BE2C (cell line): ENCODE measurements at regions not wholly inside any gene's neighbourhood (a gene's known extent, or its start where the extent isn't known, plus 50 kb on each side); places are given as distances from the start of the nearest gene placed in this dataset.

Experiments
- DNase-seq: peaks from one replicate; pipeline ENCODE4 v3.0.0-alpha.2; 2020
- H3K27me3 ChIP-seq: fragments of 250-450 bp; sonication (Bioruptor Pico); 2 replicates; pipeline ENCODE4 v1.5.1; 2020; ENCODE audit warnings: mild to moderate bottlenecking
- H3K36me3 ChIP-seq: fragments of 250-450 bp; sonication (Bioruptor Pico); 2 replicates; pipeline ENCODE4 v1.5.1; 2020; ENCODE audit warnings: mild to moderate bottlenecking
- H3K4me1 ChIP-seq: fragments of 250-450 bp; sonication (Bioruptor Pico); 2 replicates; pipeline ENCODE4 v1.5.1; 2020
- H3K4me3 ChIP-seq: 2 replicates; pipeline ENCODE4 v1.5.1; 2011; ENCODE audit warnings: low read depth, low read length
- H3K9me3 ChIP-seq: fragments of 250-450 bp; sonication (Bioruptor Pico); 2 replicates; pipeline ENCODE4 v1.5.1; 2020
- TF ChIP-seq, protein P1 (sequence below): IDR thresholded peaks from 2 replicates; pipeline ENCODE4 v1.5.1; 2012; ENCODE audit warnings: mild to moderate bottlenecking, low read depth, low read length

DNA sequence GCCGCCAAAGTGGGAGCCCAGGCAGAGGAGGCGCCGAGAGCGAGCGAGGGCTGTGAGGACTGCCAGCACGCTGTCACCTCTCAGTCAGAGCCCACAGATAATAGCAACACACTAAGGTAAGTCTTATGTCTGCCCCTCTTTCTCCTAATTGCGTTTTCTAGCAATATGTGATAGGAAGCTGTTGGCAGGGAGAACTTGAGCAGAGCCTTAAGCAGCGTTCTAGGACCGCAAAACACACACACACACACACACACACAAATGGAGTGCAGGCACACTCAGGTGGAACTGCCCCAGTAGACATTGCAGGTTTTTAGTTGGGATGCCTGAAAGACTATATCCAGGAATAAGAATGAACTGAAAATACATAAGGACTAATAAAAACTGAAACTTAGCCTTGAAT lies 1188.5 kb downstream of the NXPH1 start:
- DNase-seq = no peak
- Histone ChIP-seq H3K4me3 (no peak overlapping the region), H3K9me3 (no peaks in the 10 kb centered on the region), H3K4me1 (no peaks in the 10 kb centered on the region), H3K36me3 (no peaks in the 10 kb centered on the region), H3K27me3 (no peaks in the 10 kb centered on the region)
- TF ChIP-seq, protein P1, sequence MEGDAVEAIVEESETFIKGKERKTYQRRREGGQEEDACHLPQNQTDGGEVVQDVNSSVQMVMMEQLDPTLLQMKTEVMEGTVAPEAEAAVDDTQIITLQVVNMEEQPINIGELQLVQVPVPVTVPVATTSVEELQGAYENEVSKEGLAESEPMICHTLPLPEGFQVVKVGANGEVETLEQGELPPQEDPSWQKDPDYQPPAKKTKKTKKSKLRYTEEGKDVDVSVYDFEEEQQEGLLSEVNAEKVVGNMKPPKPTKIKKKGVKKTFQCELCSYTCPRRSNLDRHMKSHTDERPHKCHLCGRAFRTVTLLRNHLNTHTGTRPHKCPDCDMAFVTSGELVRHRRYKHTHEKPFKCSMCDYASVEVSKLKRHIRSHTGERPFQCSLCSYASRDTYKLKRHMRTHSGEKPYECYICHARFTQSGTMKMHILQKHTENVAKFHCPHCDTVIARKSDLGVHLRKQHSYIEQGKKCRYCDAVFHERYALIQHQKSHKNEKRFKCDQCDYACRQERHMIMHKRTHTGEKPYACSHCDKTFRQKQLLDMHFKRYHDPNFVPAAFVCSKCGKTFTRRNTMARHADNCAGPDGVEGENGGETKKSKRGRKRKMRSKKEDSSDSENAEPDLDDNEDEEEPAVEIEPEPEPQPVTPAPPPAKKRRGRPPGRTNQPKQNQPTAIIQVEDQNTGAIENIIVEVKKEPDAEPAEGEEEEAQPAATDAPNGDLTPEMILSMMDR = no peak

DNA sequence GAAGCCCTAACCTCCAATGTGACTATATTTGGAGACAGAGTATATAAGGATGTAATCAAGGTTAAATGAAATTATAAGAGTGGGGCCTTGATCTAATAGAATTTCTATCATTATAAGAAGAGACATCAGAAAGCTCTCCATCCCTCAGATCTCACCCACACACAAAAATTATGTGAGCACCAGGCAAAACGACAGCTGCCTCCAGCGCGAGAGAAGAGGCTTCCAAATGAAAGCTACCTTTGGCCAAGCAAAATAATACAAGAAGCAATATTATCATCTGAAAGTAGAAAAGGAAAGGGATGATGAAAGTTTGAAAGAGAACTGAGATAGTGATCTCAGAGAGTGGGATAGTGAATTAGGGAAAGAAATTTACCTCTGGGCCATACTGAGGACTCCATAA lies 1192.5 kb downstream of the NXPH1 start:
- Histone ChIP-seq H3K4me3 (no peak overlapping the region), H3K9me3 (no peaks in the 10 kb centered on the region), H3K36me3 (no peaks in the 10 kb centered on the region), H3K27me3 (no peaks in the 10 kb centered on the region), H3K4me1 (no peaks in the 10 kb centered on the region)
- no peak for DNase-seq
- TF ChIP-seq, protein P1 = no peak

DNA sequence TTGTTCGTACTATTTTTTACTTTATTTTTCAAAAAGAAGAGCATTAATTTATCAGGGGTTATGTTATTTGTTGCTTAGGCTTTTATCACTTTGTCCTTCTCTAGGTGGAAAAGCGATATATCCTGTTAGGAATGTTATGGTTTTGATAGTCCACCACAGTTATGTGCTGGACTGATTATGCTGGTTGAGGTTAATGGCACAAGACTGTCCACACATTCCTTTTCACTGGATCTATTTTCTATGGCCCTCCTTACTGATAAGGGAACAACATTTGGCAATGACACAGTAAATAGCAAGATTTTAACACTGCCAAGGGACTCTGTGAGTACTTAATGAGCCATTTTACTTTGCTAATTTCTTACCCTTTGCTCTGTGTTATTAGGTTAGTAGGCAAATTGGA lies 1212.3 kb downstream of the NXPH1 start:
- no peaks in the 10 kb centered on the region for H3K27me3 ChIP-seq
- H3K36me3 ChIP-seq = no peaks in the 10 kb centered on the region
- H3K9me3 ChIP-seq = no peaks in the 10 kb centered on the region
- TF ChIP-seq, protein P1 = no peak
- no peak overlapping the region for H3K4me3 ChIP-seq
- no peak for DNase-seq
- no peaks in the 10 kb centered on the region for H3K4me1 ChIP-seq

DNA sequence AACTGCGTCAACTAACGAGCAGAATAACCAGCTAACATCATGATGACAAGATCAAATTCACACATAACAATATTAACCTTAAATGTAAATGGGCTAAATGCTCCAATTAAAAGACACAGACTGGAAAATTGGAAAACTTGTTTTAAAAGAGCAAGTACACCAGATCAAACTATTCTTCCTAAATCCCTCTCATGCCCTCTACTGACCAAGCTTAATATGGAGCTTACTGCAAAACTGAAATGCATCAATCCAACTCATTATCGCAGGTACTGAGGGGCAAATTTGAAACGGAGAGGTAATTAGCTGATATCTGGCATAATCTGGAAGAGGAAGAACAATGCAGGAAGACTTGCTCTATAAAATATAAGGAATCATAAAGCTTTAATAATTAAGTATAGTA lies 1223.8 kb downstream of the NXPH1 start:
- H3K4me1 ChIP-seq = no peaks in the 10 kb centered on the region
- H3K4me3 ChIP-seq = no peak overlapping the region
- no peak for DNase-seq
- H3K27me3 ChIP-seq = no peaks in the 10 kb centered on the region
- H3K9me3 ChIP-seq = no peaks in the 10 kb centered on the region
- TF ChIP-seq, protein P1 = peak; percentile 68
- H3K36me3 ChIP-seq = no peaks in the 10 kb centered on the region

DNA sequence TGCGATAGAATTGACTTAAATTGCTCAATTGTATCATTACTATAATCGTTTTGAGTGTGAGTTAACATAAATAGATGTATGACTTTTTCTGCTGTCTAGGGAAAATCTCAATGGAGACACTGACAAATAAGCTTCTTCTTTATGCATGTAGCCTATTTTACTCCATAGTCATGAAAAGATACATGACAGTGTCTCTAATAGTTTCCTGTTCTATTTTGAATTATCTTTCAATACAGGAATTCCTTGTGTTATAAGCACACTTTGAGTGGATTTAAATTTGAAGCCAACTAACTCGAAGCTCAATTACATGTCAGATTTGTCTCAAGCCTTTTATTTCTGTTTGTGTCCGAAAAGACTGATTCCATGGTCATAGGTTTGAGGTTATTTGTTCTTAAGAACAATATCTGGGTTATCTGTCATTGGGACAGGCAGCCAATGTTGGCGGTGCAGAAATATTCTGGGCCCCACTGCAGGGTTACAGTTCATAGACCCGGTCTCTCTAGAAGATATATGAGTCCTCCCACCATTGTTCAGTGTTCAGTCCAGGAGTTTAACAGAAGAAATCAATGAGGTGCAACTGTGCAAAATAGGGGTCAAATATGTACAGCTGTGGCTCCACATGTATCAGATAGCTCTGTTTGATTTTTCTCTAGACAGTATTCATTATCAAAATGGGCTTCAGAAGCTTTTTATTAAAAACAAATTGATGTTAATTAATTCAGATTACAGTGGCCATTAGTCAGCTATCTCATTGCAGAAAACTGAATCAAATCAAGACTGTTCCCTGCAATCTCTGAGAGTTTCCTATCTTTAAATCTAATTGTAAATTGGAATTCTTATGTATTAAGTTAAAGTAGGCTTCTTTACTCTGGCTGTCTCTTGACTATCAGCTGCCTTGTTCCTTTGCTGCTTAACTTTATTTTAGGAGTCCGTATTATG lies 1238.8 kb downstream of the NXPH1 start:
- H3K27me3 ChIP-seq = no peaks in the 10 kb centered on the region
- H3K9me3 ChIP-seq = no peaks in the 10 kb centered on the region
- no peak overlapping the region for H3K4me3 ChIP-seq
- TF ChIP-seq, protein P1 = no peak
- no peaks in the 10 kb centered on the region for H3K4me1 ChIP-seq
- H3K36me3 ChIP-seq = no peaks in the 10 kb centered on the region
- DNase-seq = no peak

DNA sequence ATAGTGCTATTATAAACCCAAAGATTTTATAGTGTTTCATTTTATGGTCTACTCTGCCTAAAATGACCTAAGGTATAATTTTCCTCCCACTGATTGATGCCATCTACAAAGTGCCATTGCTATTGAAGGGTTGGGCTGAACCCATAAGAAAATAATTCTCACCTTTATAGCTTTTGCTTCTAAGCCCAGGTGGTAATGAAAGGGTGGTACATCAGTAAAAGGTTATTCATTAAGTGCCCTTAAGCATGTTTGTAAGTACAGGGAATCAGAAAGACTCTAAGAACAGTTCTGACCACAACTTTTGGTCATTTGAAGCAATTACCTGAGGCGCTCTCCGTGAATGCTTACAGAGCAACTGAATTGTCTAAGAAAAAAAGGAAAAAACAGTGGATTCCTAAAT lies 1247.3 kb downstream of the NXPH1 start:
- TF ChIP-seq, protein P1 = no peak

More for the DNA sequence above, 1247.3 kb downstream of the NXPH1 start:
- Histone ChIP-seq H3K4me1 (no peaks in the 10 kb centered on the region), H3K4me3 (no peak overlapping the region), H3K27me3 (no peaks in the 10 kb centered on the region), H3K9me3 (no peaks in the 10 kb centered on the region), H3K36me3 (no peaks in the 10 kb centered on the region)
- DNase-seq = no peak
